ENCODE measurements at regions not wholly inside any gene's neighbourhood (a gene's known extent, or its start where the extent isn't known, plus 50 kb on each side); places are given as distances from the start of the nearest gene placed in this dataset.

GRCh38 chr17:77300016-77300686 is 159.4 kb downstream of the SEC14L1 start:
- no peak for FAIRE-seq
- peaks cover 24% of the 10 kb centered on the region for H3K36me3 ChIP-seq (ENCODE audit: control insufficient read depth, insufficient read depth, low read length)
- TF ChIP-seq CTCF (IDR thresholded peaks at IDR 0.05; ENCODE audit: insufficient read depth, low read length, severe bottlenecking) = no peak

GRCh38 chr17:77301694-77302266 is 161.0 kb downstream of the SEC14L1 start:
- Histone ChIP-seq H3K27me3 (ENCODE audit: control insufficient read depth, insufficient read depth, low read length) (no peaks in the 10 kb centered on the region), H3K4me3 (ENCODE audit: low read depth, low read length) (no peak overlapping the region), H3K36me3 (ENCODE audit: control insufficient read depth, insufficient read depth, low read length) (peaks cover 19% of the 10 kb centered on the region)
- no peak for FAIRE-seq
- no peak for TF ChIP-seq CTCF (IDR thresholded peaks at IDR 0.05; ENCODE audit: insufficient read depth, low read length, severe bottlenecking)
- no peak for DNase-seq (ENCODE audit: low read depth)

More at GRCh38 chr17:77300016-77300686, 159.4 kb downstream of the SEC14L1 start:
- no peak overlapping the region for H3K4me3 ChIP-seq (ENCODE audit: low read depth, low read length)
- DNase-seq (ENCODE audit: low read depth) = no peak
- no peaks in the 10 kb centered on the region for H3K27me3 ChIP-seq (ENCODE audit: control insufficient read depth, insufficient read depth, low read length)

GRCh38 chr17:77302682-77303081 is 161.9 kb downstream of the SEC14L1 start:
- no peak for DNase-seq (ENCODE audit: low read depth)
- TF ChIP-seq CTCF (IDR thresholded peaks at IDR 0.05; ENCODE audit: insufficient read depth, low read length, severe bottlenecking) = no peak
- Histone ChIP-seq H3K36me3 (ENCODE audit: control insufficient read depth, insufficient read depth, low read length) (peaks cover 23% of the 10 kb centered on the region), H3K4me3 (ENCODE audit: low read depth, low read length) (no peak overlapping the region), H3K27me3 (ENCODE audit: control insufficient read depth, insufficient read depth, low read length) (no peaks in the 10 kb centered on the region)
- FAIRE-seq = no peak

- Histone ChIP-seq H3K4me3 (ENCODE audit: low read depth, low read length) (no peak overlapping the region), H3K27me3 (ENCODE audit: control insufficient read depth, insufficient read depth, low read length) (no peaks in the 10 kb centered on the region), H3K36me3 (ENCODE audit: control insufficient read depth, insufficient read depth, low read length) (peaks cover 25% of the 10 kb centered on the region)
- FAIRE-seq (no peak), DNase-seq (ENCODE audit: low read depth) (peak; percentile 32)
- no peak for TF ChIP-seq CTCF (IDR thresholded peaks at IDR 0.05; ENCODE audit: insufficient read depth, low read length, severe bottlenecking)
These were observed 162.9 kb downstream of the SEC14L1 start for GRCh38 chr17:77303620-77304019.

- Histone ChIP-seq H3K36me3 (ENCODE audit: control insufficient read depth, insufficient read depth, low read length) (peaks cover 31% of the 10 kb centered on the region), H3K27me3 (ENCODE audit: control insufficient read depth, insufficient read depth, low read length) (no peaks in the 10 kb centered on the region), H3K4me3 (ENCODE audit: low read depth, low read length) (no peak overlapping the region)
- TF ChIP-seq CTCF (IDR thresholded peaks at IDR 0.05; ENCODE audit: insufficient read depth, low read length, severe bottlenecking) = no peak
- no peak for DNase-seq (ENCODE audit: low read depth)
- no peak for FAIRE-seq
These were observed 163.4 kb downstream of the SEC14L1 start for GRCh38 chr17:77304051-77304745.

All from bronchial epithelial cell (primary cell).